ENCODE measurements at regions not wholly inside any gene's neighbourhood (a gene's known extent, or its start where the extent isn't known, plus 50 kb on each side); places are given as distances from the start of the nearest gene placed in this dataset.

DNA sequence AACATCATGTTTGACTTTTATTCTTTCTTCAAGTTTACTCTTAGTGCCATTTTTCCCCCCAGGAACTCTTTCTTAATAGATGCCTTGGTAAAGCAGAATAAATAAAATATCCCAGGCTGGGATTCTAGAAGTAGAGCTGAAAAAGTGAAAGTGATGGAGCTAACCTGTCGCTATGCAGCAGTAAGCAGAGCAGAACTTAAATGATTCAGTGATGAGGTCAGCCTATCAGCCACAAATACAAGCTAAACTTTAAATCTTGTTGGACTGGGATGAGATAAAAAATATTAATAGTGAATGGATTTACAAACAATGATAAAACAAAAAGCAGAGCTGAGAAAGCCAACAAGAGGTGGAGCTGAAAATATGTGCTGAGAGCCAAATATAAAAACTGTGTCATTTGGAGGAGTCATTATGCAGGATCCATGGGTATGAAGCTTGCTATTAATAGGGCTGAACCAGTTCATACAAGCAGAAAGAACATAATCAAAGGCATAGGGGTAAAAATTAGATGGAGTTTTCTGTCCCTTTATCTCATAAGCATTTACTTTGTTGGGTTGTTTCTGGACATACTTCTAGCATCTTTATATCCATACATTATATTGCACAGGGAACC, 877.8 kb downstream of the EPHA7 start:
- TF ChIP-seq, protein P1, sequence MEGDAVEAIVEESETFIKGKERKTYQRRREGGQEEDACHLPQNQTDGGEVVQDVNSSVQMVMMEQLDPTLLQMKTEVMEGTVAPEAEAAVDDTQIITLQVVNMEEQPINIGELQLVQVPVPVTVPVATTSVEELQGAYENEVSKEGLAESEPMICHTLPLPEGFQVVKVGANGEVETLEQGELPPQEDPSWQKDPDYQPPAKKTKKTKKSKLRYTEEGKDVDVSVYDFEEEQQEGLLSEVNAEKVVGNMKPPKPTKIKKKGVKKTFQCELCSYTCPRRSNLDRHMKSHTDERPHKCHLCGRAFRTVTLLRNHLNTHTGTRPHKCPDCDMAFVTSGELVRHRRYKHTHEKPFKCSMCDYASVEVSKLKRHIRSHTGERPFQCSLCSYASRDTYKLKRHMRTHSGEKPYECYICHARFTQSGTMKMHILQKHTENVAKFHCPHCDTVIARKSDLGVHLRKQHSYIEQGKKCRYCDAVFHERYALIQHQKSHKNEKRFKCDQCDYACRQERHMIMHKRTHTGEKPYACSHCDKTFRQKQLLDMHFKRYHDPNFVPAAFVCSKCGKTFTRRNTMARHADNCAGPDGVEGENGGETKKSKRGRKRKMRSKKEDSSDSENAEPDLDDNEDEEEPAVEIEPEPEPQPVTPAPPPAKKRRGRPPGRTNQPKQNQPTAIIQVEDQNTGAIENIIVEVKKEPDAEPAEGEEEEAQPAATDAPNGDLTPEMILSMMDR (IDR thresholded peaks at IDR 0.05) = no peak
- TF ChIP-seq POLR2A (IDR thresholded peaks at IDR 0.05) = no peak
